Natural killer cell treated with Interleukin-12 subunit alpha and Interleukin-12 subunit beta and Interleukin-15 and Interleukin-18, amount 100 ng/mL, for 72 hours (primary cell): ENCODE measurements at regions not wholly inside any gene's neighbourhood (a gene's known extent, or its start where the extent isn't known, plus 50 kb on each side); places are given as distances from the start of the nearest gene placed in this dataset.

Experiments
- ATAC-seq, 2 donors: fragments of 150-1000 bp; cut with Tn5 transposase in 1 of 2; sonication (Bioruptor Pico), chemical (Tn5 transposase) in 1 of 2; 2 replicates each; pipeline ENCODE4 v1.10.0; 2021
- DNase-seq: peaks from one replicate; pipeline ENCODE4 v3.0.0; 2022; ENCODE audit warnings: low spot score
- H3K27ac Mint-ChIP-seq, 2 donors: 1 replicate in 1 of 2; 2 replicates in 1 of 2; pipeline ENCODE4 v1.8.0; 2022; ENCODE audit warnings: mixed read lengths in 2 of 2, mild to moderate bottlenecking in 1 of 2, moderate library complexity in 1 of 2
- H3K27me3 Mint-ChIP-seq, 2 donors: 1 replicate in 1 of 2; 2 replicates in 1 of 2; pipeline ENCODE4 v1.8.0; 2022; ENCODE audit warnings: mixed read lengths in 2 of 2
- H3K36me3 Mint-ChIP-seq: one replicate; pipeline ENCODE4 v1.8.0; 2022; ENCODE audit warnings: mixed read lengths
- H3K4me1 Mint-ChIP-seq, 2 donors: 1 replicate in 1 of 2; 2 replicates in 1 of 2; pipeline ENCODE4 v1.8.0; 2022; ENCODE audit warnings: low read depth in 2 of 2, mixed read lengths in 2 of 2, mild to moderate bottlenecking in 1 of 2
- H3K4me3 Mint-ChIP-seq: one replicate; pipeline ENCODE4 v1.8.0; 2022; ENCODE audit warnings: mixed read lengths
- H3K9me3 Mint-ChIP-seq: 2 replicates; pipeline ENCODE4 v1.8.0; 2022; ENCODE audit warnings: mixed read lengths

DNA sequence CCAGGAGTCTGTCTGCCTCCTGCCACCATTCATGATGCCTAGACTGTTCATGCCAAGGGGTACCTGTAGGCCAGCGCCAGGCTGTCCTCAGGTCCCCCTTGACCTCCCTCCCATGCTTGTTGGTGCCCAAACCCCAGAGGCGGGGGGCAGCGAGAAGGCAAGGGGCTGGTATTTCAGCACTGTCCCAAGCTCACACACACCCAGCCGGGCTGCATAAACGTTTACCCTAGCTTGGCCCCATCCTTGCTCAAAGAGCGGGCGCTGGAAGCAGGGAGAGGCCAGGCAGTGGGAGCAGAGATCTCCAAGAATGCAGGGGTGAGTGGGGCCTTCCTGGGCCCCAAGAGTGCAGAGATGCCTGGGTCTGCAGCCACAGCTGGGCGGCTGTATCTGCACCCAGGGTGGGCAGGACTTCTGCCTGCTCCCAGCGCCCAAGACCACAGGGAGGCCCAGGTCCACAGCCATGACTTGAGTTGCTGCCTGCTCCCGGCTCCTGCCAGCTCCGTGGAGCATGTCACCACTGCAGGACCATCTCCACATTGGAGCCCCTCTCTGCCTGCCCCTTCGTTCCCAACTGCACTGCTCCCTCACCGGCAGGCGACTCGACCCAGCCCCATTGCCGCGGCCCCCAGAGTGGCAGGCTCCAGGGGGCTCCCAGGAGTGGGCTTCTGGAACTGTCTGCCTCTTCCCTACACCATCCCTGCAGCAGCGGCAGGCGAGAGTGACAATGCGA lies 616.6 kb downstream of the METTL4 start:
- H3K27ac Mint-ChIP-seq: no peak overlapping the region
- ATAC-seq (peak in 1 of 2 donors; percentile 40), DNase-seq (no peak)
- H3K4me3 Mint-ChIP-seq: no peak overlapping the region
- H3K27me3 Mint-ChIP-seq: no peaks in the 10 kb centered on the region
- no peaks in the 10 kb centered on the region for H3K9me3 Mint-ChIP-seq
- no peaks in the 10 kb centered on the region for H3K36me3 Mint-ChIP-seq
- no peaks in the 10 kb centered on the region for H3K4me1 Mint-ChIP-seq

GRCh38 chr18:1958798-1959197 lies 612.5 kb downstream of the METTL4 start:
- ATAC-seq (no peak), DNase-seq (no peak)
- Mint-ChIP-seq H3K4me3 (no peak overlapping the region), H3K4me1 (no peaks in the 10 kb centered on the region), H3K27me3 (no peaks in the 10 kb centered on the region), H3K27ac (no peak overlapping the region), H3K36me3 (no peaks in the 10 kb centered on the region), H3K9me3 (peaks cover 3% of the 10 kb centered on the region)

DNA sequence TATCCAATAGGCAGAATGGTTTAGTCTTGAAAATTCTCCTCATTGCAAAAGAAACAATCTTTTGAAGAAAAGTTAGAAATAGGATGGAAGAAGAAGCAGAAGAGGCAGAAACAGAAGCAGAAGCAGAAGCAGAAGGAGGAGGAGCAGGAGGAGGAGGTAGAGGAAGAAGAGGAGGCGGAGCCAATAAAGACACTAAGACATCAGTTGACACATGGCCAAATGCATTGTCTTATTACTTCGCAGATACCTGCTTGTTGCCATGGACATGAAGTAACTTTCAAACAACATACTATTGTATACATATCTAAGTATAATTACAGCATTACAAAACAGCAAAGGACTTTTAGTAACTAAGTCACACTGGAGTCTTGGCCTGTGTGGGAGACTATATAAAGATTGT lies 606.3 kb downstream of the METTL4 start:
- Mint-ChIP-seq H3K4me3 (no peak overlapping the region), H3K36me3 (no peaks in the 10 kb centered on the region), H3K9me3 (peaks cover 3% of the 10 kb centered on the region), H3K27ac (no peak overlapping the region), H3K4me1 (no peaks in the 10 kb centered on the region), H3K27me3 (no peaks in the 10 kb centered on the region)
- ATAC-seq: no peak
- no peak for DNase-seq

GRCh38 chr18:1965541-1965940 lies 605.8 kb downstream of the METTL4 start:
- Mint-ChIP-seq H3K4me3 (no peak overlapping the region), H3K4me1 (no peaks in the 10 kb centered on the region), H3K36me3 (no peaks in the 10 kb centered on the region), H3K27ac (no peak overlapping the region), H3K27me3 (no peaks in the 10 kb centered on the region), H3K9me3 (peaks cover 3% of the 10 kb centered on the region)
- no peak for DNase-seq
- ATAC-seq: no peak

GRCh38 chr18:1968801-1969498 lies 602.4 kb downstream of the METTL4 start:
- H3K27me3 Mint-ChIP-seq: no peaks in the 10 kb centered on the region
- no peaks in the 10 kb centered on the region for H3K4me1 Mint-ChIP-seq
- H3K27ac Mint-ChIP-seq: no peak overlapping the region
- no peaks in the 10 kb centered on the region for H3K36me3 Mint-ChIP-seq
- DNase-seq: no peak
- no peak overlapping the region for H3K4me3 Mint-ChIP-seq
- peaks cover 5% of the 10 kb centered on the region for H3K9me3 Mint-ChIP-seq
- ATAC-seq: no peak

DNA sequence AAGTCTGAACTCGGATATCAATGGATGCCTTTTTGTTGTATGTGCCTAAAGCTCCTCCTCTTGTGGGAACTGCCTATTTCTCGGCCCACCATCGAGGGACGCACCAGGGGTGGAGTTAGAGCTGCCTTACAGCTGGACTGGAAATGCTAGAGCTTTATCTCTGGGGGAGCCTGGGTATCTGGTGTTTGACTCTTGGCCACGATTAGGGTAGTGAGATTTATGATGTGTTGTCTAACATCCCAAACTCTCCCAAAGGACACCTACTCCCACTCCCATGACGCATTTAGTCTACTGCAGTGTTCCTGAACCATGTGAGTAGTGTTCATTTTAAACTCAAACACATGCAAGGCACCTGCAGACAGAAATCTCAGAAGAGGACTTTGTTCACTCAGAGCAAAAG lies 594.8 kb downstream of the METTL4 start:
- no peak overlapping the region for H3K4me3 Mint-ChIP-seq
- no peak for DNase-seq
- no peak overlapping the region for H3K27ac Mint-ChIP-seq
- H3K4me1 Mint-ChIP-seq: no peaks in the 10 kb centered on the region
- no peaks in the 10 kb centered on the region for H3K27me3 Mint-ChIP-seq
- H3K9me3 Mint-ChIP-seq: peaks cover 18% of the 10 kb centered on the region
- H3K36me3 Mint-ChIP-seq: no peaks in the 10 kb centered on the region
- ATAC-seq: no peak

- H3K9me3 Mint-ChIP-seq: peaks cover 18% of the 10 kb centered on the region
- no peak overlapping the region for H3K27ac Mint-ChIP-seq
- H3K4me3 Mint-ChIP-seq: no peak overlapping the region
- H3K27me3 Mint-ChIP-seq: no peaks in the 10 kb centered on the region
- H3K36me3 Mint-ChIP-seq: no peaks in the 10 kb centered on the region
- no peaks in the 10 kb centered on the region for H3K4me1 Mint-ChIP-seq
- no peak for ATAC-seq
- no peak for DNase-seq
Measured at GRCh38 chr18:1982056-1982455, 589.2 kb downstream of the METTL4 start.

DNA sequence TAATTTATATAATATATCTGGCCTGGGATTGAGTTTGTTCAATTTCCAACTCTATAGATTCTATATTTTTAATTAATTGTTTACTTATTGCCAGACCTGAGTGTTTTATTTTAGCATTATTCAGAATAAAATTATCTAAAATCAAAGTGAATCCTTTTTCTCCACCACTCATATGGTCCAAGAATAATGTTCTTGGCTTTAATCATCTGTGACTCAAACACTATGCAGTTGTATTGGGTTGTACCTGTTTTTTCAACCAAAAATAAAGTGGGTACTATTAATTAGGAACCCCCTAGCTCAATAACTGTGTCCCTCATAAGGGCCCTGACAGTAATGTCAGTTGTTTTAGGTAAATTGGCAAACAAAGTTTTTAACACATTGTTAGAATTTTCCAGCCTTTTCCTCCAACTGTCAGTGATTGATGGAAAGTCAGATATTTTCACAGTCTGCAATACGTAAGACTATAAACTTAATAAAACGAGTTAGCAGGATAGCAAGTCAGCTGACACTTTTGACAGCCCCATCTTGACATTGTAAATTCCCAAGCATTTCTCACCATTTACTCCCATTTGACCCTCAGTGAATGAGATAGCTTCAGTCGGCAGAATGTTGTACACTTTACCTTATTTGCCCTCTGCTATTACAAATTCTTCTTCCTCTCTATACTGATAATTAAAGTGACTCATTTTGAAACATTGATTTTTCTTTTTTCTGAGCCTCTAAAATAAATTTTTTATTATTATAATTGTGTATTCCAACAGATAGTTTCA lies 587.4 kb downstream of the METTL4 start:
- Mint-ChIP-seq H3K9me3 (peaks cover 20% of the 10 kb centered on the region), H3K27me3 (no peaks in the 10 kb centered on the region), H3K4me3 (no peak overlapping the region), H3K4me1 (no peaks in the 10 kb centered on the region), H3K27ac (no peak overlapping the region), H3K36me3 (no peaks in the 10 kb centered on the region)
- no peak for DNase-seq
- ATAC-seq: no peak

- Mint-ChIP-seq H3K9me3 (no peaks in the 10 kb centered on the region), H3K27me3 (peaks cover 0 to 5% of the 10 kb centered on the region in 2 donors), H3K4me1 (no peaks in the 10 kb centered on the region), H3K27ac (no peak overlapping the region), H3K36me3 (no peaks in the 10 kb centered on the region), H3K4me3 (no peak overlapping the region)
- ATAC-seq: no peak
- no peak for DNase-seq
Measured at GRCh38 chr18:1993866-1994265, 577.4 kb downstream of the METTL4 start.

DNA sequence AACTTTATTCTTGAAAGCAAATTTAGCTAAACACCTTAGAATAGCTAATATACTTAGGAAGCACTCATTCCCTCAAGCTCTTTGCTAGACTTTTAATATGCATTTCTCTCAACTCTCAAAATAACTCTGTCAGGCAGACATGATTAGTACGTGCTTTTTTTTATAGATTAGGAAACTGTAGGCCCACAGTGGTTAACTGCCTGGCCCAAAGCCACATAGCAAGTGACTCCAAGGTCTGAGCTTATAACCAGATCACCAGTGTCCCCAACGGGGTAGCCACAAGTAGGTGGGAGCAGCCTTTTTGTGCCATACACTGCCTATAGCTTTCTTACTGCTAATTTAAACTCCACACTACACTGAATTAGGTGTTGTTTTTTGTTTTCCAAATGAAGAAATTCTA lies 576.8 kb downstream of the METTL4 start:
- Mint-ChIP-seq H3K4me1 (no peaks in the 10 kb centered on the region), H3K36me3 (no peaks in the 10 kb centered on the region), H3K27me3 (peaks cover 0 to 5% of the 10 kb centered on the region in 2 donors), H3K4me3 (no peak overlapping the region), H3K27ac (no peak overlapping the region), H3K9me3 (no peaks in the 10 kb centered on the region)
- ATAC-seq: no peak
- DNase-seq: no peak

DNA sequence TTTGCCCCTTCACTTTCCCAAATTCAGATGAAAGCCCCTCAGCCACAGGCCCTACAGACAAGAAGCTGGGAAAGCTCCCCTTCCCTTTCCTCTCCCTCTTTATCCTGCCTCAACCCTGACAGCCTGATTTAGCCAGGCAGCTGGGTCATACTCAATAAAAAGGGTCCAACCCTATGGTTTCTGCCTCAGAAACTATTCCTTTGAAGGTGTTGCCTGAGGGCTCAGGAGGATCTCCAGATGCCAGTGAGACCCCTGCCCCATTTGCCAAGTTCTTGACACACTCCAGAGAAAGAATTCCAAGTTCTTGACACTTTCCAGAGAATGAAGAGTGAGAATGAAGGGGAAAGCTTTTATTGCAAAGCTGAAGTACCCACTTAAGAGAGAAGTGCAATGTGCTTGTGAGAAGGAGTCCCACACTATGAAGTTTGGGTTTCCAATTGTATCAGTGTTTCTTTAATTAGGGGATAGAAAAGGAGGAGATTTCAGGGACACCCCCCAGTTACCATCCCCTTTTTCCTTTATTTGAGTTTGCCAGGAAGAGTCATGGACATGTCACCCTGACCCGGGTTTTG lies 576.2 kb downstream of the METTL4 start:
- no peaks in the 10 kb centered on the region for H3K9me3 Mint-ChIP-seq
- ATAC-seq: no peak

DNA sequence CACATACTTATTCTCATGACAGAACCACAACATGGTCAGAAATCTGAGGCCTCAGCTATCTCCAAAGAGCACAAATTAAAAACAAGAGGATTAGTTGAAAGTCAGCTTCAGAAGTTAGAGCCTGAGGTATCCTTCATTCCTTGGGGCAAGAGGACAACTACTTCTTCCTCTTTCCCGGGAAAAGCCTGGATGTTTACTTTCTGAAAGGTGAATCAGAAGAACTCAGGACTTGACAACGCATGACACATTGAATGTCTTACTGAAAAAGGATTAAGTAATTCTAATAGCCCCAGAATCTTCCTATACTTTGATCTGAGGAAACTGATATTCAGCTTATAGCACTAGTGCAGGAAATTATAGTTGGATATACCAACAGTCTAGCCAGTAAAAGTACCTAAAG lies 573.2 kb downstream of the METTL4 start:
- ATAC-seq (no peak), DNase-seq (no peak)
- Mint-ChIP-seq H3K27ac (no peak overlapping the region), H3K4me3 (no peak overlapping the region), H3K9me3 (no peaks in the 10 kb centered on the region), H3K36me3 (no peaks in the 10 kb centered on the region), H3K4me1 (no peaks in the 10 kb centered on the region), H3K27me3 (peaks cover 0 to 7% of the 10 kb centered on the region in 2 donors)

More for the DNA sequence above, 576.2 kb downstream of the METTL4 start:
- Mint-ChIP-seq H3K4me3 (no peak overlapping the region), H3K36me3 (no peaks in the 10 kb centered on the region), H3K27ac (no peak overlapping the region), H3K4me1 (no peaks in the 10 kb centered on the region), H3K27me3 (peaks cover 0 to 6% of the 10 kb centered on the region in 2 donors)
- no peak for DNase-seq

- DNase-seq (no peak), ATAC-seq (no peak)
- Mint-ChIP-seq H3K4me1 (no peaks in the 10 kb centered on the region), H3K9me3 (no peaks in the 10 kb centered on the region), H3K27me3 (peaks cover 0 to 7% of the 10 kb centered on the region in 2 donors), H3K4me3 (no peak overlapping the region), H3K36me3 (no peaks in the 10 kb centered on the region), H3K27ac (no peak overlapping the region)
Measured at GRCh38 chr18:1999387-1999786, 571.9 kb downstream of the METTL4 start.

- Mint-ChIP-seq H3K4me3 (no peak overlapping the region), H3K4me1 (no peaks in the 10 kb centered on the region)
- ATAC-seq: no peak
Measured at GRCh38 chr18:2002151-2002550, 569.2 kb downstream of the METTL4 start.

More at GRCh38 chr18:2002151-2002550, 569.2 kb downstream of the METTL4 start:
- no peak overlapping the region for H3K27ac Mint-ChIP-seq
- peaks cover 0 to 2% of the 10 kb centered on the region in 2 donors for H3K27me3 Mint-ChIP-seq
- H3K36me3 Mint-ChIP-seq: no peaks in the 10 kb centered on the region
- no peak for DNase-seq
- H3K9me3 Mint-ChIP-seq: no peaks in the 10 kb centered on the region
